ENCODE measurements at regions not wholly inside any gene's neighbourhood (a gene's known extent, or its start where the extent isn't known, plus 50 kb on each side); places are given as distances from the start of the nearest gene placed in this dataset.

GRCh38 chr7:46940178-46940577 is 641.7 kb downstream of the TNS3 start (continued):
- TF ChIP-seq CHD7 (IDR thresholded peaks at IDR 0.05; ENCODE audit: insufficient replicate concordance, low read length), result no peak
- TF ChIP-seq PHF8 (conservative IDR thresholded peaks at IDR 0.05; ENCODE audit: low read depth, low read length), result no peak
- TF ChIP-seq CHD1 (IDR thresholded peaks at IDR 0.05; ENCODE audit: low read depth, low read length), result no peak
- no peak for TF ChIP-seq MAX (IDR thresholded peaks at IDR 0.05)
- no peak for TF ChIP-seq HDAC2 (IDR thresholded peaks at IDR 0.05; ENCODE audit: borderline replicate concordance in 1 of 2, low read depth in 2 of 2, low read length in 2 of 2)

Data from H1 (cell line).